VCaP (cell line): ENCODE measurements at regions not wholly inside any gene's neighbourhood (a gene's known extent, or its start where the extent isn't known, plus 50 kb on each side); places are given as distances from the start of the nearest gene placed in this dataset.
A peak's percentile ranks its signal among the peaks of the same experiment; 100 is the strongest.
"Not testable (repeated sequence)": the region's sequence is repeated elsewhere in the genome, so short reads cannot be mapped to it uniquely, and the experiment has no call there.

Experiments
- H3K27ac ChIP-seq: fragments of 450-650 bp; 2 replicates; pipeline ENCODE4 v1.5.1; 2017
- TF ChIP-seq, protein P1 (sequence below): fragments of 450-650 bp; conservative IDR thresholded peaks from 2 replicates; pipeline ENCODE4 v1.5.1; 2017; ENCODE audit warnings: mild to moderate bottlenecking, moderate library complexity

DNA sequence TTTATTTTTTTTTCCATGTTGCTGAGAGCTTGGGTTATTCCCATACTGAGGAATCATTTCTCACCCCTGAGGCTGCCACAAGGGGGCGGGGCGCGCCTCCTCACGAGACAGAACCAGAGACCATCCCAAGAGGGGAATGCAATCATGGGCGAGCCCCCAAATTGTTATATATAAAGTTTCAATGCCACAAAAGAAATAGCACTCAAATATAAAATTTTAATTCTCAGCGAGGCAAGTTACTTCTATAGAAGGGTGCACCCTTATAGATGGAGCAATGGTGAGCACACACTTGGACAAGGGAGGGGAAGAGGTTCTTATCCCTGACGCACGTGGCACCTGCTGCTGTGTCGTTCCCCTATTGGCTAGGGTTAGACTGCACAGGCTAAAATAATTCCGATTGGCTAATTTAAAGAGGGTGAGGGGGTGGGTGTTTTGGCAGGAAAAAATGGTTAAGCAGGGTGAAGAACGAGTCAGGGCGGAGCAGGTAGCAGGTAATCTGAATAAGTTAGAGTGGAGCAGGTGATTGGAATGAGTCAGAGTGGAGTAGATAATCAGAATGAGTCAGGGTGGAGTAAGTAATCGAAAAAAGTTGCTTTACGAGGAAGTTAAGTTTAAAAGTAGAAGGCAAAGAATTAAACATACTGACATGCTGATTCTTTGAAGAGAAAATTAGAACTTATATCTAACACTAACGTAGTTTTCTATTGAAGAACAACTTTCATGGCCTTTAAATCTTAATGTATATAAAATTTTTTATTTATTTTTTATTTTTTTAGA, 177.5 kb downstream of the MTCL1 start:
- TF ChIP-seq, protein P1, sequence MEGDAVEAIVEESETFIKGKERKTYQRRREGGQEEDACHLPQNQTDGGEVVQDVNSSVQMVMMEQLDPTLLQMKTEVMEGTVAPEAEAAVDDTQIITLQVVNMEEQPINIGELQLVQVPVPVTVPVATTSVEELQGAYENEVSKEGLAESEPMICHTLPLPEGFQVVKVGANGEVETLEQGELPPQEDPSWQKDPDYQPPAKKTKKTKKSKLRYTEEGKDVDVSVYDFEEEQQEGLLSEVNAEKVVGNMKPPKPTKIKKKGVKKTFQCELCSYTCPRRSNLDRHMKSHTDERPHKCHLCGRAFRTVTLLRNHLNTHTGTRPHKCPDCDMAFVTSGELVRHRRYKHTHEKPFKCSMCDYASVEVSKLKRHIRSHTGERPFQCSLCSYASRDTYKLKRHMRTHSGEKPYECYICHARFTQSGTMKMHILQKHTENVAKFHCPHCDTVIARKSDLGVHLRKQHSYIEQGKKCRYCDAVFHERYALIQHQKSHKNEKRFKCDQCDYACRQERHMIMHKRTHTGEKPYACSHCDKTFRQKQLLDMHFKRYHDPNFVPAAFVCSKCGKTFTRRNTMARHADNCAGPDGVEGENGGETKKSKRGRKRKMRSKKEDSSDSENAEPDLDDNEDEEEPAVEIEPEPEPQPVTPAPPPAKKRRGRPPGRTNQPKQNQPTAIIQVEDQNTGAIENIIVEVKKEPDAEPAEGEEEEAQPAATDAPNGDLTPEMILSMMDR, result no peak
- H3K27ac ChIP-seq, result no peak overlapping the region

DNA sequence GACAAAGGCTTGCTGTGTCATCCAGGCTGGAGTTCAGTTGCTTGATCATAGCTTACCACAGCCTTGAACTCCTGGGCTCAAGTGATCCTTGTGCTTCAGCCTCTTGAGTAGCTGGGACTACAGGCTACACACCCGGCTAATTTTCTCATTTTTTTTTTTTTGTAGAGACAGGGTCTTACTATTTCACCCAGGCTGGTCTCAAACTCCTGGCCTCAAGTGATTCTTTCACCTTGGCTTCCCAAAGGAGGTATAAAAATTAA, 178.0 kb downstream of the MTCL1 start:
- H3K27ac ChIP-seq, result no peak overlapping the region
- TF ChIP-seq, protein P1, result no peak

DNA sequence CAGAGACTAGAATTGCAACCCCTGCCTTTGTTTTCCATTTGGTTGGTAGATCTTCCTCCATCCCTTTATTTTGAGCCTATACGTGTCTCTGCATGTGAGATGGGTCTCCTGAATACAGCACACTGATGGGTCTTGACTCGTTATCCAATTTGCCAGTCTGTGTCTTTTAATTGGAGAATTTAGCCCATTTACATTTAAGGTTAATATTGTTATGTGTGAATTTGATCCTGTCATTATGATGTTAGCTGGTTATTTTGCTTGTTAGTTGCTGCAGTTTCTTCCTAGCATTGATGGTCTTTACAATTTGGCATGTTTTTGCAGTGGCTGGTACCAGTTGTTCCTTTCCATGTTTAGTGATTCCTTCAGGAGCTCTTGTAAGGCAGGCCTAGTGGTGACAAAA, 182.5 kb downstream of the MTCL1 start:
- not testable (repeated sequence) for H3K27ac ChIP-seq

DNA sequence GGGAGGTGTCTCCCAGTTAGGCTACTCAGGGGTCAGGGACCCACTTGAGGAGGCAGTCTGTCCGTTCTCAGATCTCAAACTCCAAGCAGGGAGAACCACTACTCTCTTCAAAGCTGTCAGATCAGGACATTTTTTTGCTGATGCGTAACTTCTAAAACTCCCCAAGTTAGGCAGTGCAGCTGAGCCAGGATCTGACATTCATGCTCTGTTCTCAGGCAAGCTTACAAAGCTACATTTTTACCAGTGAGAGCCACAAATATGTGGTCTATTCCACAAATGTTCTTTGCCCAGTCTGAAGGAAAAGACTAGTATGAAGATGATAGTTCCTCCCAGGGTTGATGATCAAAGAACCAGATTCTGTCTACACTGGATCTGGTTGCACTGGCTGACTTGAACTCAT, 184.1 kb downstream of the MTCL1 start:
- H3K27ac ChIP-seq, result no peak overlapping the region; the same call in 1 of the 2 replicates

DNA sequence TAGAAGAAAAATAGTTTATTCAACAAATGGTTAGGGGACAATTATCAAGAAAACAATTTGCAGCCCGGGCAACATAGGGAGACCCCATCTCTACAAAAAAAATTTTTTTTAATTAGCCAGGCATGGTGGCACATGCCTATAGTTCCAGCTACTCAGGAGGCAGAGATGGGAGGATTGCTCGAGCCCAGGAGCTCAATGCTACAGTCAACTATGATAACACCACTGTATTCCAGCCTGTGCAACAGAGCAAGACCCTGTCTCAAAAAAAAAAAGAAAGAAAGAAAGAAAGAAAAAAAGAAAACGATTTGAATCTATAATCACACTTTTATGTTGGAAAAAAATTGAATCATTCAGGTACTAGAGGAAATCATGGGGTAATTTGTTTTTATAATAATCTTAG, 185.1 kb downstream of the MTCL1 start:
- H3K27ac ChIP-seq, result peak overlapping the region; percentile 51; the same call in 1 of the 2 replicates

More for the DNA sequence above, 184.1 kb downstream of the MTCL1 start:
- TF ChIP-seq, protein P1, result no peak

DNA sequence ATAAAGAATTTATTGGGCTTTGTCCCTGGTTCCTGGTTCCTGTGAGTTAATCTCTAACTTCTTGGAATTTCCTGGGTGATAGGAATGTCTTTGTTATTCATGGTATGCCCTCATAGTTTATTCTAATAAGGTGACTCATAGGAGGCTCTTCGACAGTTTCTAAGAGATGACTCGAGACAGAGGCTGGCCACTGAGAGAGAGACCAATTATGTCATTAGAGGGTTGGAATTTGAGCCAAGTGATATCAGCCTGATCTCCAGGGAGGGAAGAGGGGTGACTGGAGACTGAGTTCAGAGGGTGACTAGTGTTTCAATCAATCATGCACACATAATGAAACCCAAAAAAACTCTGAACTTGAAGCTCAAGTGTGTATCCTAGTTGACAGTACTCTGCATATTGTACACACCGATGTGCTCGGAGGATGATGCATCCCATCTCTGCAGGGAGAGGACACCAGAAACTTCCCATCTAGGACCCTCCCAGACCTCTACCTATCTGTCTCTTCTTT, 185.7 kb downstream of the MTCL1 start:
- TF ChIP-seq, protein P1, result no peak
- peak overlapping the region; percentile 51; the same call in 1 of the 2 replicates for H3K27ac ChIP-seq

DNA sequence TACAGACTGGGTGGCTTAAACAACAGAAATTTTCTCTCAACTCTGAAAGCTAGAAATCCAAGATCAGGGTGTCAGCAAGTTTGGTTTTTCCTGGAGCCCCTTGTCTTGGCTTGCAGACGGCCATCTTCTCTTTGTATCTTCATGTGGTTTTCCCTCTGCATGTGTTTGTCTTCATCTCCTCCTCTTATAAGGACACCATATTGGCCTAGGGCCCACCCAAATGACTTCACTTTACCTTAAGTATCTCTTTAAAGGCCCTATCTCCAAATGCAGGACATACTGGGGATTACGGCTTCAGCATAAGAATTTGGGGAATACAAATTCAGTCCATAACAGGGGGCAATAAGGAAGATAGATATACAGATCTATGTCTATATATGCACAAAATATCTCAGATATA, 187.9 kb downstream of the MTCL1 start:
- H3K27ac ChIP-seq, result no peak overlapping the region
- TF ChIP-seq, protein P1, result no peak

DNA sequence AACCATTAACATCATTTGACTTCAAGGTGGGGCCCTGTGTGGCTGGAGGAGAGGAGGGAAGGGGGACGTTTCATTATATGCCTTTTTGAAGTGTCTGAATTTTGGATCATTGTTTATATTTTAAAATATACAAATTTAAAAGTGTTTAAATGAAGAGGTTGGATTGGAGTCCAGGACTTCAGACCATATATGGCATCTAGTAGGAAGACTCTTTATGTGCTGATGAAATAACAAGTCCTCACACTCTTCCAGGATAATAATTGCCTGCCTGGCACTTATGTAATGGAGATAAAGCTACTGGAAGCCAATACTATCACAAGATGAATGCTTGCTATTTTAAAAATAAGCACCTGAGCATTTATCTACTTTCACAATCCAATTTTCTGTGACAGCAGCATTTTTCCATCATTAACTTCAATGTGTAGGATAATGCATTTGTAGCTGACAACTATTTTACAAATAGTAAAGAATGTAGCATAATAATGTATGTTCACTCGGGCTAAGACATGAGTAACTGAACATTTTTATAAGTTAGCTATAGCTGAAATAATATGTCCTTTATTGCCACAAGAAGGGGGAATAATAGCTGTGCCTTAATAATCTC, 188.4 kb downstream of the MTCL1 start:
- no peak overlapping the region for H3K27ac ChIP-seq
- TF ChIP-seq, protein P1, result no peak
